SK-N-SH (cell line): ENCODE measurements at regions not wholly inside any gene's neighbourhood (a gene's known extent, or its start where the extent isn't known, plus 50 kb on each side); places are given as distances from the start of the nearest gene placed in this dataset.

Source experiments
- CTCF ChIA-PET: fragments of 300-600, 350-600 bp; formaldehyde crosslinking; extraction: SDS; loops from one replicate; lab custom pipeline; 2021; lab: Yijun Ruan, JAX
- POLR2A ChIA-PET: fragments of 350-600 bp; sonication (Branson Sonifier 250); formaldehyde crosslinking; extraction: SDS; loops from one replicate; lab custom pipeline; 2020; ENCODE audit warnings: antibody characterized with exemption, inconsistent platforms; lab: Yijun Ruan, JAX
- DNase-seq: peaks from one replicate; pipeline ENCODE4 v3.0.0; 2012
- H2AFZ ChIP-seq: fragments of 200-600 bp; sonication (generic); 2 replicates; pipeline ENCODE4 v1.8.1; 2016; ENCODE audit warnings: antibody characterized with exemption, mild to moderate bottlenecking, low read depth
- H3F3A ChIP-seq: fragments of 200-600 bp; sonication (generic); replicated peaks from 2 replicates; pipeline ENCODE3; 2016; ENCODE audit warnings: antibody characterized with exemption, mild to moderate bottlenecking; ENCODE audit not compliant: insufficient read depth
- H3K27ac ChIP-seq, 2 experiments: fragments of 200-500 bp in 1 of 2; fragments of 200-600 bp in 1 of 2; sonication (Bioruptor generic) in 1 of 2; sonication (generic), shearing (Covaris generic) in 1 of 2; 2 replicates each; pipeline versions ENCODE4 v1.5.1 to v1.6.1; 2014 to 2016; ENCODE audit warnings: low read depth in 2 of 2, inconsistent platforms in 1 of 2, low read length in 1 of 2, mild to moderate bottlenecking in 1 of 2, mixed read lengths in 1 of 2
- H3K27me3 ChIP-seq: fragments of 200-600 bp; sonication (generic), shearing (Covaris generic); 2 replicates; pipeline ENCODE4 v1.6.1; 2016; ENCODE audit warnings: mixed run types; ENCODE audit not compliant: insufficient read depth
- H3K36me3 ChIP-seq, 2 experiments: fragments of 200-500 bp in 1 of 2; fragments of 200-600 bp in 1 of 2; sonication (Bioruptor generic) in 1 of 2; sonication (generic) in 1 of 2; replicated peaks in 1 of 2; 2 replicates each; pipeline versions ENCODE3 to v1.5.1; 2014 to 2016; ENCODE audit warnings: low read length in 1 of 2, mild to moderate bottlenecking in 1 of 2; ENCODE audit not compliant: insufficient read depth in 2 of 2, control insufficient read depth in 1 of 2
- H3K4me1 ChIP-seq, 2 experiments: fragments of 200-500 bp in 1 of 2; fragments of 200-600 bp in 1 of 2; sonication (Bioruptor generic) in 1 of 2; sonication (generic), shearing (Covaris generic) in 1 of 2; 2 replicates each; pipeline versions ENCODE4 v1.5.1 to v1.6.1; 2014 to 2016; ENCODE audit warnings: low read depth in 1 of 2, low read length in 1 of 2, mixed run types in 1 of 2; ENCODE audit not compliant: insufficient read depth in 2 of 2, control insufficient read depth in 1 of 2
- H3K4me2 ChIP-seq: fragments of 200-600 bp; sonication (generic), shearing (Covaris generic); 2 replicates; pipeline ENCODE4 v1.6.1; 2017; ENCODE audit warnings: mixed run types
- H3K4me3 ChIP-seq, 2 experiments: fragments of 200-500 bp in 1 of 2; fragments of 200-600 bp in 1 of 2; sonication (Bioruptor generic) in 1 of 2; sonication (generic), shearing (Covaris generic) in 1 of 2; 2 replicates each; pipeline versions ENCODE4 v1.5.1 to v1.8.1; 2014 to 2016; ENCODE audit warnings: low read depth in 2 of 2, inconsistent platforms in 1 of 2, low read length in 1 of 2, mild to moderate bottlenecking in 1 of 2, mixed read lengths in 1 of 2, moderate library complexity in 1 of 2
- H3K79me2 ChIP-seq: fragments of 200-600 bp; sonication (generic); 2 replicates; pipeline ENCODE4 v1.8.1; 2017; ENCODE audit warnings: mild to moderate bottlenecking; ENCODE audit not compliant: insufficient read depth
- H3K9ac ChIP-seq: fragments of 200-600 bp; sonication (generic); 2 replicates; pipeline ENCODE4 v1.6.1; 2017; ENCODE audit warnings: mixed run types
- H3K9me2 ChIP-seq: fragments of 200-600 bp; sonication (generic); 2 replicates; pipeline ENCODE4 v1.6.1; 2017; ENCODE audit warnings: mixed run types
- H3K9me3 ChIP-seq: fragments of 200-600 bp; sonication (generic); 2 replicates; pipeline ENCODE4 v1.6.1; 2017; ENCODE audit warnings: mixed run types, mild to moderate bottlenecking, moderate library complexity
- H4K20me1 ChIP-seq: fragments of 200-600 bp; sonication (generic); 2 replicates; pipeline ENCODE4 v1.6.1; 2017; ENCODE audit warnings: mild to moderate bottlenecking, mixed run types; ENCODE audit not compliant: insufficient read depth
- CHD2 ChIP-seq: fragments of 150-350 bp; IDR thresholded peaks from 2 replicates; pipeline ENCODE4 v1.6.1; 2018; ENCODE audit warnings: low read length; ENCODE audit not compliant: partially characterized antibody
- EP300 ChIP-seq, 2 experiments: IDR thresholded peaks; 2 replicates each; pipeline versions ENCODE4 v1.4.0 to v1.6.1; 2012; ENCODE audit warnings: borderline replicate concordance in 1 of 2, low read depth in 1 of 2, low read length in 1 of 2
- EZH2phosphoT487 ChIP-seq: fragments of 200-600 bp; sonication (generic); IDR thresholded peaks from 2 replicates; pipeline ENCODE4 v1.6.1; 2017; ENCODE audit warnings: low read depth, mixed run types, mild to moderate bottlenecking, antibody characterized with exemption, moderate library complexity, borderline replicate concordance
- FOSL2 ChIP-seq: IDR thresholded peaks from 2 replicates; pipeline ENCODE4 v1.4.0; 2012; ENCODE audit warnings: low read depth, mild to moderate bottlenecking, moderate library complexity, borderline replicate concordance
- FOXM1 ChIP-seq: IDR thresholded peaks from 2 replicates; pipeline ENCODE4 v1.4.0; 2012; ENCODE audit warnings: low read depth, mild to moderate bottlenecking
- GABPA ChIP-seq: IDR thresholded peaks from 2 replicates; pipeline ENCODE4 v1.4.0; 2012; ENCODE audit warnings: low read depth, mild to moderate bottlenecking
- GATA2 ChIP-seq: sonication (generic); formaldehyde crosslinking; IDR thresholded peaks from 2 replicates; pipeline ENCODE4 v1.5.0; 2020; ENCODE audit warnings: mild to moderate bottlenecking, missing genetic modification reagents
- JUND ChIP-seq: IDR thresholded peaks from 2 replicates; pipeline ENCODE4 v1.4.0; 2012
- MAX ChIP-seq: IDR thresholded peaks from 2 replicates; pipeline ENCODE4 v1.4.0; 2012; ENCODE audit warnings: low read depth
- NFIC ChIP-seq: IDR thresholded peaks from 2 replicates; pipeline ENCODE4 v1.4.0; 2012; ENCODE audit warnings: borderline replicate concordance
- POLR2AphosphoS5 ChIP-seq: IDR thresholded peaks from 2 replicates; pipeline ENCODE4 v1.6.1; 2012; ENCODE audit warnings: low read depth, low read length
- RAD21 ChIP-seq: IDR thresholded peaks from 2 replicates; pipeline ENCODE4 v1.6.1; 2012; ENCODE audit warnings: mild to moderate bottlenecking, low read length
- RFX5 ChIP-seq: IDR thresholded peaks from 2 replicates; pipeline ENCODE4 v1.6.1; 2012; ENCODE audit warnings: mild to moderate bottlenecking, improper control_type of control experiment, low read length
- TCF12 ChIP-seq: IDR thresholded peaks from 2 replicates; pipeline ENCODE4 v1.4.0; 2012
- TEAD4 ChIP-seq: IDR thresholded peaks from 2 replicates; pipeline ENCODE4 v1.4.0; 2012; ENCODE audit warnings: mild to moderate bottlenecking, borderline replicate concordance; ENCODE audit not compliant: insufficient read depth
- WGBS: methylation state at CpG from one replicate; pipeline ENCODE4 v1.1.6; 2017; ENCODE audit warnings: low lambda C conversion rate; 5-methylcytosine and 5-hydroxymethylcytosine counted together
- TF ChIP-seq, protein P1 (sequence below): IDR thresholded peaks from 2 replicates; pipeline ENCODE4; 2012

- TF ChIP-seq CHD2 (no peak), TCF12 (no peak)
- Histone ChIP-seq H3K36me3 (no peaks in the 10 kb centered on the region), H3K9ac (no peak overlapping the region), H3K27me3 (no peaks in the 10 kb centered on the region), H4K20me1 (no peaks in the 10 kb centered on the region), H3K9me2 (no peaks in the 10 kb centered on the region), H3K79me2 (no peaks in the 10 kb centered on the region), H3K4me1 (no peaks in the 10 kb centered on the region), H3K27ac (no peak overlapping the region), H3K9me3 (no peaks in the 10 kb centered on the region), H2AFZ (no peak overlapping the region), H3K4me2 (no peak overlapping the region), H3F3A (no peaks in the 10 kb centered on the region), H3K4me3 (no peak overlapping the region)
- WGBS, result 0% methylated on average over 3 of the region's 3 CpGs
- ChIA-PET POLR2A (no interaction called here), CTCF (no interaction called here)
- no peak for DNase-seq
These were observed 473.1 kb downstream of the KIF20B start for GRCh38 chr10:90174531-90174930.

DNA sequence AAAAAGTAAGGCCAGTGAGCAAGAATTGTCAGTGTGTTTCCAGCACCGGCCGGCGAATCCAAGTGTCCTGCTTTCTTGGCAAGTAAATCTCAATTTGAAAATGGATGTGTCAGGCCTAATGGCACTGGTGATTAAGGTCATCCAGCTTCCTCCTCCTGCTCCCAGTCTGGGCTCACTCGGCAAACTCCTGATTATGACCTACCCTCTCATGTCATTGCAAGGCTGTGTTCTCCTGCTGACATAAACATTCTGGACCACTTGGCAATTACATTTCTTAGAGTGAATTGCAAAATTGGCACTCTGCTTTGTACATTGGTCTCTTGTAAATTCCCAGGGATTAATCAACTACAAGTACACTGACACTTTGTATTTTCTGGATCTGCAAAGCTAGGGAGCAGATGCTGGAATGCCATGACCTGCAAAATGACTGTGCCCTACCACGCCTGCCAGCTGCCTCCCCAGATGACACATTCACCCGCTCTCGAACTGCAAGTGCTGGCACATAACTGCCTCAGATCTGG is 473.8 kb downstream of the KIF20B start:
- H3F3A ChIP-seq, result no peaks in the 10 kb centered on the region
- no peak overlapping the region for H2AFZ ChIP-seq
- no peak for DNase-seq
- H3K27ac ChIP-seq, result no peak overlapping the region
- H3K27me3 ChIP-seq, result no peaks in the 10 kb centered on the region
- POLR2A ChIA-PET, result no interaction called here
- H3K4me3 ChIP-seq, result no peak overlapping the region
- CTCF ChIA-PET, result no interaction called here
- no peak for TF ChIP-seq GABPA
- no peak for TF ChIP-seq RFX5
- TF ChIP-seq GATA2 (CRISPR knock-in tag), result no peak
- TF ChIP-seq TEAD4, result no peak
- TF ChIP-seq RAD21, result no peak
- TF ChIP-seq NFIC, result no peak
- TF ChIP-seq, protein P1, sequence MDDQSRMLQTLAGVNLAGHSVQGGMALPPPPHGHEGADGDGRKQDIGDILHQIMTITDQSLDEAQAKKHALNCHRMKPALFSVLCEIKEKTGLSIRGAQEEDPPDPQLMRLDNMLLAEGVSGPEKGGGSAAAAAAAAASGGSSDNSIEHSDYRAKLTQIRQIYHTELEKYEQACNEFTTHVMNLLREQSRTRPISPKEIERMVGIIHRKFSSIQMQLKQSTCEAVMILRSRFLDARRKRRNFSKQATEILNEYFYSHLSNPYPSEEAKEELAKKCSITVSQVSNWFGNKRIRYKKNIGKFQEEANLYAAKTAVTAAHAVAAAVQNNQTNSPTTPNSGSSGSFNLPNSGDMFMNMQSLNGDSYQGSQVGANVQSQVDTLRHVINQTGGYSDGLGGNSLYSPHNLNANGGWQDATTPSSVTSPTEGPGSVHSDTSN, result no peak
- TF ChIP-seq FOXM1, result no peak
- no peak for TF ChIP-seq EZH2phosphoT487
- no peak for TF ChIP-seq EP300 (IDR thresholded peaks at IDR 0.05; ENCODE audit: borderline replicate concordance in 1 of 2, low read depth in 1 of 2, low read length in 1 of 2)
- TF ChIP-seq MAX, result no peak
- no peak for TF ChIP-seq FOSL2
- no peak for TF ChIP-seq POLR2AphosphoS5
- no peak for TF ChIP-seq JUND
- H3K9me3 ChIP-seq, result no peaks in the 10 kb centered on the region
- no peaks in the 10 kb centered on the region for H3K36me3 ChIP-seq
- WGBS, result 30% methylated on average over 7 of the region's 7 CpGs
- no peak overlapping the region for H3K9ac ChIP-seq
- H3K9me2 ChIP-seq, result no peaks in the 10 kb centered on the region
- no peak overlapping the region for H3K4me2 ChIP-seq
- H3K4me1 ChIP-seq, result no peaks in the 10 kb centered on the region
- H3K79me2 ChIP-seq, result no peaks in the 10 kb centered on the region
- no peaks in the 10 kb centered on the region for H4K20me1 ChIP-seq
